ENCODE measurements at regions not wholly inside any gene's neighbourhood (a gene's known extent, or its start where the extent isn't known, plus 50 kb on each side); places are given as distances from the start of the nearest gene placed in this dataset.

DNA sequence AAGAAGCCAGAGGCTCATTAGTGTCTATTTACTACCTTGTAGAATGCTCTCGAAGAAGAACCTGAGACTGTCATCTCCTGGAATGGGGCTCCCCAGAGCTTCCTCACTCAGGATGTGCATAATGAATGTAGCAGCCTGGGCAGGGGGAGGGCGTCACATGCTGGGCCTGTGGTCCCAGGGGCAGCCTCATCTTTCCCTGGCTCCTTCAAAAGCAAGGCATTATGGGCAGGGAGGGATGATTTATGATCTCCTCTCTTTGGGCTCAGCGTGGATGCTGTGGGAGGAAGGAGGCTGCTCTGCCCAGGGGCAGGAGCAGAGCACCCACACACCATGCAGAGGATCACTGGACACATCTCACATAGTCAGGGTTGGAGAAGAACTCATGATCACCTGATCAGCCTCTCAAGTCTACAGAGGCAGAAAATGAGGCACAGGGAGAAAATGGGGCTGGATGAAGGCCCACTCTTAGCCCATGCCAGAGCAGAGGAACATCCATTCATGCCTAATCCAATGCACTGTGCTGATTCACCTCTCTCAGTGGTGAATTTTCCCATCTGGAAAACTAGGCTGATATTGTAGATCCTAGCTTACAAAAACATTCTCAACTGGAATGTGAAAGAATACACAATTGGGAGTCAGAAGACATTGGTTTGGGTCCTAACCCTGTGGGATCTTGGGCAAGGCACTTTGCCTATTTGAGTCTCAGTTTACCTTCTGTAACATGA is 173.7 kb downstream of the CARTPT start:
- DNase-seq (ENCODE audit: extremely low read depth, insufficient read length), result no peak
- H3K4me3 ChIP-seq (replicated peaks; ENCODE audit: low read depth, low read length), result no peak overlapping the region
- no peaks in the 10 kb centered on the region for H3K36me3 ChIP-seq (ENCODE audit: control insufficient read depth, insufficient read depth, low read length)
- TF ChIP-seq CTCF (IDR thresholded peaks at IDR 0.05; ENCODE audit: insufficient read depth, low read length, poor library complexity, severe bottlenecking), result no peak
- H3K27me3 ChIP-seq (replicated peaks; ENCODE audit: control insufficient read depth, insufficient read depth, low read length), result no peaks in the 10 kb centered on the region

DNA sequence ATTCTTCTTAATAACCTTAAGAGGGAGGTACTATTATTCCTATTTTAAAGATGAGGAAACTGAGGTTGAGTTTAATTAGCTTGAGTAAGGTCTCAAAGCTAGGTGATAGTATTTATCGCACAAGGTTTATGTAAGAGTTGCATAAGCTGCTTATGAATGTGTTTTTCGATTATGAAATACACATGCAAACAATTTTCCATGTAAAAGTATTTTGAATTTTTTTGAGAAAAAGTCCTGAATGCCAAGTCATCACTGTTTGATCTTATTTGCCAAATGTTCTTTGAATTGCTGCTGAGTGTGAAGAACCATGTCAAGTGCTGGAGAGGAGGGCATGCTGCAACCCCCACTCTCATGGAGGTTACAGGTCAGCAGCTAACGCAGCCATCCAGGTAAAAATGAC is 174.4 kb downstream of the CARTPT start:
- Histone ChIP-seq H3K4me3 (replicated peaks; ENCODE audit: low read depth, low read length) (no peak overlapping the region), H3K36me3 (ENCODE audit: control insufficient read depth, insufficient read depth, low read length) (no peaks in the 10 kb centered on the region), H3K27me3 (replicated peaks; ENCODE audit: control insufficient read depth, insufficient read depth, low read length) (no peaks in the 10 kb centered on the region)
- no peak for TF ChIP-seq CTCF (IDR thresholded peaks at IDR 0.05; ENCODE audit: insufficient read depth, low read length, poor library complexity, severe bottlenecking)
- DNase-seq (ENCODE audit: extremely low read depth, insufficient read length), result no peak

DNA sequence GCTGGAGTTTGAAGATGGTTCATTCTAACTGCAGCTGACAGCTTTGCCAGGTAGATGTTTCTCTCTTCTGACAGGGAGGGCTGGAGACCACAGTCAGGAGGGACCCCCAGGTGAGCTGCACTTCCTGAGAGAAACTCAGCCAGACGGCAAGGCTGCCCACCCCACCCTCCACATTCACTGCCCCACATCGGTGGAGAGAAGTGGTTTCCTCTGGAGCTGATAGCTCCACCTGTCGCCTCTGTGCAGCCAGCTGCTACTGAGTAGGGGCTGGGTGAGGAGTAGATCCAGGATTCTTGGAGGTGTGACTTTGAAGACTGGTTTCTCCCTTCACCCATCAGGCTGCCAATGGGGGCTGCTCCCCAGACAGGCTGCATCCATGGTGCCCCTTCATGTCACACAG is 175.0 kb downstream of the CARTPT start:
- no peak overlapping the region for H3K4me3 ChIP-seq (replicated peaks; ENCODE audit: low read depth, low read length)
- DNase-seq (ENCODE audit: extremely low read depth, insufficient read length), result no peak
- H3K36me3 ChIP-seq (ENCODE audit: control insufficient read depth, insufficient read depth, low read length), result no peaks in the 10 kb centered on the region
- TF ChIP-seq CTCF (IDR thresholded peaks at IDR 0.05; ENCODE audit: insufficient read depth, low read length, poor library complexity, severe bottlenecking), result no peak
- H3K27me3 ChIP-seq (replicated peaks; ENCODE audit: control insufficient read depth, insufficient read depth, low read length), result no peaks in the 10 kb centered on the region

GRCh38 chr5:71895546-71895945 is 176.5 kb downstream of the CARTPT start:
- no peak overlapping the region for H3K4me3 ChIP-seq (replicated peaks; ENCODE audit: low read depth, low read length)
- no peak for DNase-seq (ENCODE audit: extremely low read depth, insufficient read length)
- no peaks in the 10 kb centered on the region for H3K27me3 ChIP-seq (replicated peaks; ENCODE audit: control insufficient read depth, insufficient read depth, low read length)
- TF ChIP-seq CTCF (IDR thresholded peaks at IDR 0.05; ENCODE audit: insufficient read depth, low read length, poor library complexity, severe bottlenecking), result no peak
- no peaks in the 10 kb centered on the region for H3K36me3 ChIP-seq (ENCODE audit: control insufficient read depth, insufficient read depth, low read length)

- Histone ChIP-seq H3K36me3 (ENCODE audit: control insufficient read depth, insufficient read depth, low read length) (no peaks in the 10 kb centered on the region), H3K27me3 (replicated peaks; ENCODE audit: control insufficient read depth, insufficient read depth, low read length) (no peaks in the 10 kb centered on the region), H3K4me3 (replicated peaks; ENCODE audit: low read depth, low read length) (no peak overlapping the region)
- TF ChIP-seq CTCF (IDR thresholded peaks at IDR 0.05; ENCODE audit: insufficient read depth, low read length, poor library complexity, severe bottlenecking), result no peak
- DNase-seq (ENCODE audit: extremely low read depth, insufficient read length), result no peak
Observed at GRCh38 chr5:71899865-71900342, 180.8 kb downstream of the CARTPT start.

- DNase-seq (ENCODE audit: extremely low read depth, insufficient read length), result no peak
- Histone ChIP-seq H3K4me3 (replicated peaks; ENCODE audit: low read depth, low read length) (no peak overlapping the region), H3K36me3 (ENCODE audit: control insufficient read depth, insufficient read depth, low read length) (no peaks in the 10 kb centered on the region), H3K27me3 (replicated peaks; ENCODE audit: control insufficient read depth, insufficient read depth, low read length) (no peaks in the 10 kb centered on the region)
- no peak for TF ChIP-seq CTCF (IDR thresholded peaks at IDR 0.05; ENCODE audit: insufficient read depth, low read length, poor library complexity, severe bottlenecking)
Observed at GRCh38 chr5:71903808-71904207, 184.7 kb downstream of the CARTPT start.

Measured in GM06990 (cell line).